Activated effector memory CD4-positive, alpha-beta T cell treated with Interleukin-2 at 50 U/mL for 16 hours (primary cell): ENCODE measurements at regions not wholly inside any gene's neighbourhood (a gene's known extent, or its start where the extent isn't known, plus 50 kb on each side); places are given as distances from the start of the nearest gene placed in this dataset.
"Not testable (repeated sequence)": the region's sequence is repeated elsewhere in the genome, so short reads cannot be mapped to it uniquely, and the experiment has no call there.

Experiments
- DNase-seq: peaks from one replicate; pipeline ENCODE4 v3.0.0-alpha.2; 2020

- not testable (repeated sequence) for DNase-seq
These were observed 132.7 kb downstream of the UNC93B1 start for GRCh38 chr11:67871168-67871567.

DNA sequence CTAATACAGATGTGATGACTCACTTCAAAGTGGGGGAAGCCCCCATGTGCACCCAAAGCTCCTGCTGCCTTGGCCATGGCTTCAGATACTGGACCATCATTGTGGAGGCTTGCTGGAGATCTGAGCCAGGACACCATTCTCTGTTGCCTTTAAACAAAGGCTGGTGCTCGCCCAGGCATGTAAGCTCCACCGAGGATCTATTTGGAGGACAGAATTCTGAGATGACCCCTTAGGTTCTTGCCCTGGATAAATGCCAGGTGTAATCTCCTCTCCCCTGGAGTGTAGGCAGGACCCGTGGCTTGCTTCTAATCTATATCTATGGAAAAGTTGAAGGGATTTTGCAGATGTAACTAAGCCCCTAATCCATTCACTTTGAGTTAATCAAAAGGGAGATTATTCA is 141.0 kb downstream of the UNC93B1 start:
- DNase-seq: not testable (repeated sequence)

- DNase-seq: peak; percentile 52
These were observed 144.3 kb downstream of the UNC93B1 start for GRCh38 chr11:67859513-67860161.

DNA sequence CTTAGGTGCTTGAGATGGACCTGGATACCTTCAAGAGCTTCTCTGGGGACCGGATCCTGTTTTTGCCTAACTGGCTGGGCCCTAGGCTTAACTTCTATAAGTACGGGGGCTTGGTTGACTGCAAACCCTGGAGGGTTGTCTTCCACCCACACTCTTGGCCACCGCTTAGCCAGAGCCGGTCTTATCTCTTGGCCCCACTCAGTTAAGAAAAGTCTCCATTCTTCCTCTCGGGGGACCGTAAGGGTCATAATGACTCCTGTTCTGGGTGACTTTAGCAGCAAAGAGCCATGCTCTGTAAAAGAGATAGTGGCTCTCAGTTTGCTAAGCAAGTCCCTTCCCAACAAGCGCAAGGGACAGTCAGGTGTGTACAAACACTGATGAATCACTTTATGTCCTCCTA is 153.2 kb downstream of the UNC93B1 start:
- not testable (repeated sequence) for DNase-seq

DNA sequence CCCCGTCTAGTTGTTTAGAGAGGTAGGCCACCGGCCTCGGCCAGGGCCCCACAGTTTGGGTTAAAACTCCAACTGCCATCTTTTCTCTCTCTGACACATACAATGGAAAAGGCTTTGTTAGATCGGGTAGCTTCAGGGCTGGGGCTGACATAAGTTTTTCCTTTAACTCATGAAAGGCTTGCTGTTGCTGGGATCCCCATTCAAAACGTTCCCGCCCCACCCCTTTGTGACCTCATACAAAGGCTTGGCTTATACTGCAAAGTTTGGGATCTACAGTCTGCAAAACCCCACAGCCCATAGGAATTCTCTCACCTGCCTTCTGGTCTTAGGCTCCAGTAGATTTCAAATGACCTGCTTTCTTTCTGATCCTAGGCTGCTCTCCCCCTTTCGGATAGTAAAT is 154.1 kb downstream of the UNC93B1 start:
- not testable (repeated sequence) for DNase-seq

GRCh38 chr11:67847896-67848875 is 155.7 kb downstream of the UNC93B1 start:
- DNase-seq: not testable (repeated sequence)

DNA sequence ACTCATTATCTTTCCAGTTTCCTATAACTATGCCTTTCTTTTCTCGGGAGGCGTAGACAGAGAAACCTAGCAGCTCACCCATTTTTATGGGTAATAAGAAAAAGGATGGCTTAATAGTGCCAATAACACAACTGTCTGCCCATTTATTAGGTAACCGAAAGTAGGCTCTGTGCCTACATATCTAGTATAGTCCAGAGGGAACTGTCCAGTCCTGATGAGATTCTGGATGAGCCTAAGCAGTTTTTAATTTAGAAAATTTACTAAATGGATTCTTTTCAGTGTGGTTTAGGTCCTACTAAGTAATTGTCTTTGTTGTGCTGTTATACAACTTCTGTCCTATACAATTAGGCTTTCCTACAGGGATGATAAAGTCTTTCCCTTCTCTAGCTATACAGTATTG is 157.6 kb downstream of the UNC93B1 start:
- DNase-seq: not testable (repeated sequence)

DNA sequence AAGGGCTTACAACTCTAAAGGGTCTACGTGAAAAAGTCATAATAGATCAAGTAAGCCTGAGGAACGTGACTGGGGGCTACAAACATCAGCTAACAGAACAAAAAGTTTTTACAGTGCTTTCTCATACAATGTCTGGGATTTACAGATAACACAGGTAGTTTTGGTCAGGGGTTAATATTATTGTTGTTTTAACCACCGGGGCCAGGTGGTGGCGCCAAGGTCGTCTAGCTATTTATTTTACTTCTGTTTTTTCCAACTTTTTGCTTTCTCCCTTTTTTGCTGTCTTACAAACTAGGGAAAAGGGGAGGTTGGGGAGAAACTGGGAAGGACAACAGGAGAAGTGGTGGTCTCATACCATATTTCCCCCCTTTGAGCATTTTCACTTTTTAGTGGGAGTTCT is 158.6 kb downstream of the UNC93B1 start:
- not testable (repeated sequence) for DNase-seq

- DNase-seq: not testable (repeated sequence)
These were observed 163.3 kb downstream of the UNC93B1 start for GRCh38 chr11:67840599-67840998.

DNA sequence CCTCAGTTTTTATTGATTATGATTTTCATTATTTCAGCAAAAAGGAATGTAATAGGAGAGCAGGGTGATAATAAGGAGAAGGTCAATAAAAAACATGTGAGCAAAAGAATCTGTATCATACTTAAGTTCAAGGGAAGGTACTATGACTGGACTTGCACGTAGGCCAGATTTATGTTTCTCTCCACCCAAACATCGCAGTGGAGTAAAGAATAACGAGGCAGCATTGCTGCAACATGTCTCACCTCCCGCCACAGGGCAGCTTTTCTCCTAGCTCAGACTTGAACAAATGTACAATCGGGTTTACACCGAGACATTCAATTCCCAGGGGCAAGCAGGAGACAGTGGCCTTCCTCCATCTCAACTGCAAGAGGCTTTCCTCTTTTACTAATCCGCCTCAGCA is 155.7 kb upstream of the ALDH3B2 start:
- not testable (repeated sequence) for DNase-seq

GRCh38 chr11:67826951-67827296 is 152.5 kb upstream of the ALDH3B2 start:
- not testable (repeated sequence) for DNase-seq

GRCh38 chr11:67826028-67826950 is 151.9 kb upstream of the ALDH3B2 start:
- not testable (repeated sequence) for DNase-seq

- not testable (repeated sequence) for DNase-seq
These were observed 150.4 kb upstream of the ALDH3B2 start for GRCh38 chr11:67824861-67825260.

DNA sequence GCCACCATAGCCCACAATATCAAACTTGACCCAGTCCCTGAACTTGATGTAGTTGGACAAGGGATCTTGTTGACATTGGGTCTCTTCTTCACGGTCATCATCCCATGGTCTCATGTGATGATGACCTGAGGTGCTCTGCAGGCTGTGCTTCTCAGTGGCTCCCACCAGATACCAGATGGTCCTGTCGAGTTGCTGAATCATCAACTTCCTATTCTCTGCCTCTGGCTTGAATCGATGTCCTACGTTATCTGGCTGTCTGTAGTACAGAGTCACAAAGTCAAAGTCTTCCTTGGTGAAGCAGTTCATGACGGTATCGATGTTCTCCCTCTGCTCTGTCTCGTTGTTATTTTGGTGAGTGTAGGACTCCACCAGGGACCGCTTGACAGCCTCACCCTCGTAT is 145.7 kb upstream of the ALDH3B2 start:
- no peak for DNase-seq

DNA sequence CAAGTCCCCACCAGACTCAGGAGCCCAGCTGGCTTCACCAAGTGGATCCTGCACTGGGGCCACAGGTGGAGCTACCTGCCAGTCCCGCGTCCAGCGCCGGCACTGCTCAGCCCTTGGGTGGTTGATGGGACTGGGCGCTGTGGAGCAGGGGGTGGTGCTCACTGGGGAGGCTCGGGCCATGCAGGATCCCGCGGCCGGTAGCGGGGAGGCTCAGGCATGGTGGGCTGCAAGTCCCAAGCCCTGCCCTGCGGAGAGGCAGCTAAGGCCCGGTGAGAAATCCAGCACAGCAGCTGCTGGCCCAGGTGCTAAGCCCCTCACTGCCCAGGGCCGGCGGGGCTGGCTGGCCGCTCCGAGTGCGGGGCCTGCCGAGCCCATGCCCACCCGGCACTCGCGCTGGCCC is 143.1 kb upstream of the ALDH3B2 start:
- DNase-seq: not testable (repeated sequence)

- not testable (repeated sequence) for DNase-seq
These were observed 134.9 kb upstream of the ALDH3B2 start for GRCh38 chr11:67809301-67809700.

DNA sequence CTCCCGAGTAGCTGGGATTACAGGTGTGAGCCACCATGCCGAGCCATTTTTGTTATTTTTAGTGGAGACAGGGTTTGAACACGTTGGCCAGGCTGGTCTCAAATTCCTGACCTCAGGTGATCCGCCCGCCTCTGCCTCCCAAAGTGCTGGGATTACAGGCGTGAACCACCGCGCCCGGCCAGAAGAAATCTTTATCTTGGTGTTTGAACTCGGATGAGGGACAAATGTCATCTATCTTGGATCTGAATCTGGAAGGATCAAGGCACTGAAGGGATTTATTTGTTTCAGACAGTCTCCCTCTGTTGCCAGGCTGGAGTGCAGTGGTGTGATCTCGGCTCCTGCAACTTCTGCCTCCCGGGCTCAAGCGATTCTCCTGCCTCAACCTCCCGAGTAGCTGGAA is 133.5 kb upstream of the ALDH3B2 start:
- DNase-seq: not testable (repeated sequence)

DNA sequence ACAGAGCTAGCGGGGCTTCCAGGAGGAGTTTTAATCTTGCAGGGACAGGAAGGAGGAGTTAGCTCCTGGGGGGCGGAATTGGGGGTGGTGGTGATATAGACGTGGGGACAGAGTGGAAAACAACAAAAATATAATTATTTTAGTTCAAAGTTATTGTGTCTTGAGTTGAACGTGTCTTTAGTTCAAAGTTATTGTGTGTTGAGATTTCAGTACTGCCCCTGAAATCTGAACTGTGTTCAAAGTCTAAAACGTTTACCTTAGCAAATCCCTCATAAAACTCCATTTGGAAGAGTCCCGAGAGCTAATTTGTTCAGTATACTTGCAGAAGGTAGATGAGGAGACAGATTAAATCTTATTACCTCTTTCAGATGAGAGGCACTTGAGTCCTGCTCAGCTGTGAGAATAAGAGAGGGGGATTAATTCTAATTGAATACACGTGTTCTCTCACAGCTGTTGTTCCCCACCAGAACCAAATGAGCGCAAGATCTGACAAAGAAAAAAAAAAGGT is 132.4 kb upstream of the ALDH3B2 start:
- DNase-seq: not testable (repeated sequence)

DNA sequence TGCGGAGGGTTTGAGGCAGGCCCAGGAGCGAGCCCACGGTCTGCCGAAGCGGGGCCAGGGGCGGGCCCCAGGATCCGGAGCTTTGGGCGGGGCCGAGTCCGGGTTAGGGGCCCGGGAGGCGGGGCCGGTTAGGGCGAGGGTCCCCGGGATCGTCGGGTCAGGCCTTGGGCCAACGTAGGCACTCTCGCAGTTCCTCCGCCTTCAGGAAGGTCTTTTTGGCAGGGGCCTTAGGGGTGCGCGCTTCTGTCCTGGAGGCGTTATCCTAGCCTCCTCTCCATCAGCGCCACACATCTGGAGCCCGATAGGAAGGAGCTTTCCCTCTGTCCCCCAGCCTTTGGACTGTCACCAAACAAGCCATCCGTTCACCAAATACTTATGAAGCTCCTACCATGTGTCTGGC is 131.8 kb upstream of the ALDH3B2 start:
- not testable (repeated sequence) for DNase-seq

- peak; percentile 99 for DNase-seq
These were observed 131.1 kb upstream of the ALDH3B2 start for GRCh38 chr11:67805253-67806126.

GRCh38 chr11:67804435-67805252 is 130.2 kb upstream of the ALDH3B2 start:
- not testable (repeated sequence) for DNase-seq
